Brain microvascular endothelial cell (primary cell): ENCODE measurements at regions not wholly inside any gene's neighbourhood (a gene's known extent, or its start where the extent isn't known, plus 50 kb on each side); places are given as distances from the start of the nearest gene placed in this dataset.
"Not testable (repeated sequence)": the region's sequence is repeated elsewhere in the genome, so short reads cannot be mapped to it uniquely, and the experiment has no call there.

ENCODE experiments used
- DNase-seq: peaks from one replicate; pipeline ENCODE4 v3.0.0-alpha.2; 2020
- H3K27ac ChIP-seq: fragments of 250-450 bp; sonication (Bioruptor Pico); 2 replicates; pipeline ENCODE4 v1.5.1; 2020; ENCODE audit warnings: mild to moderate bottlenecking, moderate library complexity
- H3K27me3 ChIP-seq: fragments of 250-450 bp; sonication (Bioruptor Pico); replicated peaks from 2 replicates; pipeline ENCODE4 v1.5.1; 2020; ENCODE audit warnings: mild to moderate bottlenecking
- H3K36me3 ChIP-seq: fragments of 250-450 bp; sonication (Bioruptor Pico); replicated peaks from 2 replicates; pipeline ENCODE4 v1.5.1; 2020; ENCODE audit warnings: mild to moderate bottlenecking
- H3K4me3 ChIP-seq: 2 replicates; pipeline ENCODE4 v1.5.1; 2011; ENCODE audit warnings: low read depth, mild to moderate bottlenecking, control low read depth, low read length, moderate library complexity
- CTCF ChIP-seq: IDR thresholded peaks from 2 replicates; pipeline ENCODE4 v1.5.1; 2011; ENCODE audit warnings: low read depth, mild to moderate bottlenecking, moderate library complexity, low read length, control low read depth, inconsistent platforms; ENCODE audit errors: missing control alignments
- in situ Hi-C: cut with HindIII; loops from 2 replicates; pipeline ENCODE4 v1.10.0; 2017; ENCODE audit warnings: low sequenced_read_pairs, low pct_ligation_motif_present

DNA sequence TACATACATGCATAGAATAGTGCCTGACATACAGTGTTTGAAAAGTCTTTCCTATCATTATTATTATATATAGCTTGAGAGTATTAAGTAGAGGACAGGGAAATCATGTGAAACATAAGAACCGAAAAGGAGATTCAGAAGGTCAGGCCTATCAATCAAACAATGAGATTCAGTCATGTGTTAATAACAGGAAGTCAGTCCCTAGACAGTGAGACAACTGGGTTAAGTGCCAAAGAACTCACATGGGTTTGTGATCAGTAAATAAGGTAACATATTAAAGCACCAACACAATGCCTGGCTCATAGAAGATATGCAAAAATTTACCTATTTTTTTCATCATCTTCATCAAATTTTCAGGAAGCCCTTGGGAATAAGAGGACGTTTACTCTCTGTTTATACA, 174.3 kb upstream of the FAT3 start:
- DNase-seq: no peak
- in situ Hi-C loops: no loop called here
- no peak for TF ChIP-seq CTCF
- Histone ChIP-seq H3K36me3 (no peaks in the 10 kb centered on the region), H3K4me3 (no peak overlapping the region), H3K27ac (no peak overlapping the region), H3K27me3 (no peaks in the 10 kb centered on the region)

DNA sequence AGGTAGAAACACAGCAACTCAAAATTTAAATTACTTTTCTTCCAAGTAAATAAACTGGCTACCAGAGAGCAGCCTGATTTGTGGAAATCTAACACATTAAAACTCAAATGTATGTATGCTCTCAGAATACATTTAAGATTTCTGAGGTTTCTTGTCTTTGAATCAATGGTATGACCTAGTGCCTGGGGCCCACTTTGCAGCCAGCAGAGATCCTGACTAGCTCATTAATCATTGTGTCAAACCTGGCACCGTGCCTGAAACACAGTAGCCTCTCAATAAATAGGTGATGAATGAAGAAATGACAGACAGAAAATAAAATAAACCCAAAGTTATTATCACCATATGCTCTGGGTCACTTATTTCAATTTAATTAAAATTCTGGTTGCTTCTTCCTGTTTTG, 176.2 kb upstream of the FAT3 start:
- no peak overlapping the region for H3K27ac ChIP-seq
- no peaks in the 10 kb centered on the region for H3K36me3 ChIP-seq
- H3K4me3 ChIP-seq: no peak overlapping the region
- H3K27me3 ChIP-seq: no peaks in the 10 kb centered on the region
- TF ChIP-seq CTCF: no peak
- in situ Hi-C loops: no loop called here
- no peak for DNase-seq

DNA sequence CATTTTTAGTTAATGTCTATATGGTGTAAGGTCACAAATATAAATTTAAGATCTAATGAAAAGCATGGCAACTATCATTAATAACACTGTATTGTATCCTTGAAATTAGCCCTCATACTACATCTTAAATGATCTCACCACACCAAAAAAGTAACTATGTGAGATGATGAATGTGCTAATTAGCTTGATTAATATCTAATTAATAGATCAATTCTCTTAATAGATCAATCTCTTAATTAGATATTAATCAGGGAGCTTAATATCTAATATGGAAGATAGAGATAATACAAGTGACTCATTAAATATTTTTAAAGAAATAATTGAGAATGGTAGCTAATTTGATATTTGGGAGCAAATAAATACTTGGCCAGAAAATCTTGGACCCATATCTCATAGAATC, 178.5 kb upstream of the FAT3 start:
- in situ Hi-C loops: no loop called here
- no peaks in the 10 kb centered on the region for H3K36me3 ChIP-seq
- TF ChIP-seq CTCF: no peak
- H3K27ac ChIP-seq: no peak overlapping the region
- H3K4me3 ChIP-seq: no peak overlapping the region
- no peaks in the 10 kb centered on the region for H3K27me3 ChIP-seq
- DNase-seq: no peak

DNA sequence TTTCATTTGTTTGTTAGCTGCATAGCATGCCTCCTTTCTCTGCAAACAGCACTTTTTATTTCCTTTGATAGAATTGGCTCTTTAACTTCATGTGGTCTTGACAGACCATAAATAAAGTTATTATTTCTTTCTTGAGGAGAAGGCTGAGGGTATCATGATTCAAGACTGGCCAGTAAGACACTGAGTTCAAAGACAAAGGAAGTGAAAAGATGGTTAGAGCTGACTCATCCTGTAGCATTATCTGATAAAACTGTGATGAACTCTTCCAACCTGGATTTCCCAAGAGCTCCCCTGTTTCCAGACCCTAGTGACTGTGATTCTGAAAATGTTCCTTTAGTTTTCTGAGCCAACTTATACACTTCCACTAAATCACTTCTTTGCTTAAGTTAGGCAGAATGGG, 179.3 kb upstream of the FAT3 start:
- Histone ChIP-seq H3K27me3 (no peaks in the 10 kb centered on the region), H3K36me3 (no peaks in the 10 kb centered on the region), H3K4me3 (no peak overlapping the region), H3K27ac (no peak overlapping the region)
- DNase-seq: no peak
- in situ Hi-C loops: no loop called here
- TF ChIP-seq CTCF: no peak

DNA sequence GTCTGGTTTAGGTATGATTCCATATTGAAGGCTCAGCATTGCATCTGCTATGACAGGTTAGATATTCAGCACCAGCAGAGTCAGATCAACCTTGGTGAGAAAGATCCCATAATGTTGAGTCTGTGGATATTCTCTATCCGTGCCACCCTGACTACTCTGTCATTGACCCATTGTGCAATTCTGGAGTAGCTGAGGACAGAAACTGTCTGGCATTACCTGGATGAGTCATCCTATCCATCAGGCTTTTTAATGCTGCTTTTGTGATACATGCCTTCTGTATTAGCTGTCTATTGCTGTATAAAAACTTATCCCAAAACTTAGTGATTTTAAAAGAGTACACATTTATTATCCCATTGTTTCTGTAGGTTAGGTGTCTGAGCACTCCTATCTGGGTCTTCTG, 189.1 kb upstream of the FAT3 start:
- H3K27me3 ChIP-seq: no peaks in the 10 kb centered on the region
- no peaks in the 10 kb centered on the region for H3K36me3 ChIP-seq
- no peak for TF ChIP-seq CTCF
- H3K4me3 ChIP-seq: no peak overlapping the region
- no peak overlapping the region for H3K27ac ChIP-seq
- no peak for DNase-seq
- in situ Hi-C loops: no loop called here

- H3K4me3 ChIP-seq, H3K27me3 ChIP-seq, in situ Hi-C loops, H3K27ac ChIP-seq, DNase-seq, H3K36me3 ChIP-seq: not testable (repeated sequence)
Observed at GRCh38 chr11:92027136-92027535, 197.5 kb upstream of the FAT3 start.
